ENCODE measurements at regions not wholly inside any gene's neighbourhood (a gene's known extent, or its start where the extent isn't known, plus 50 kb on each side); places are given as distances from the start of the nearest gene placed in this dataset.

GRCh38 chr6:74713941-74714340 is 491.9 kb downstream of the COL12A1 start:
- TF ChIP-seq GATA2 (IDR thresholded peaks at IDR 0.05; ENCODE audit: low read depth, low read length) (no peak), GATA3 (IDR thresholded peaks at IDR 0.05; ENCODE audit: low read depth, low read length) (no peak)

Data from SH-SY5Y (cell line).